ENCODE measurements at regions not wholly inside any gene's neighbourhood (a gene's known extent, or its start where the extent isn't known, plus 50 kb on each side); places are given as distances from the start of the nearest gene placed in this dataset.

- TF ChIP-seq CTCF (conservative IDR thresholded peaks at IDR 0.05) (no peak), ZFX (IDR thresholded peaks at IDR 0.05) (no peak)
Measured at GRCh38 chr18:43932140-43932539, 654.9 kb upstream of the SYT4 start.
